ENCODE measurements at regions not wholly inside any gene's neighbourhood (a gene's known extent, or its start where the extent isn't known, plus 50 kb on each side); places are given as distances from the start of the nearest gene placed in this dataset.

DNA sequence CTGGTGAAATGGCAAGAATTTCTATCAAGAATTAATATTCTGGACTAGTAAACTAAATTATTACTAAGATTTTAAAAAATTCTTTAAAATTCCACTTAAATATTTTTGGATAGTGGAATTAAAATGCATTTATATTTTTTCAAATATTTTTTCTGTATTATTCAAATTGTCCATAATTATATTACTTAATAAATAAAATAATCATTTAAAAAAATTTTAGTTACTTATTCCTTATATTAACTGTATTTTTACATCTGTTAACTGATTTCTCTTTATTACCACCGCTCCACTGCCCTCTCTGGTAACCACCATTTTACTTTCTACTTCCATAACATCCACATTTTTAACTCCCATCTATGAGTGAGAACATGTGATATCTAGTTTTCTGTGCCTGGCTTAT is 828.4 kb downstream of the VGLL3 start:
- Histone ChIP-seq H3K79me1 (ENCODE audit: low read length) (no peaks in the 10 kb centered on the region), H4K8ac (ENCODE audit: low read depth, low read length) (no peak overlapping the region), H2AK5ac (ENCODE audit: low read length) (no peak overlapping the region), H3K14ac (ENCODE audit: low read length) (no peak overlapping the region), H3K27ac (ENCODE audit: low read depth, low read length) (no peak overlapping the region), H2BK12ac (ENCODE audit: low read length) (no peak overlapping the region), H3K4ac (ENCODE audit: low read depth, low read length) (no peak overlapping the region), H4K12ac (ENCODE audit: low read depth, low read length) (no peak overlapping the region), H3K9ac (ENCODE audit: low read length) (no peak overlapping the region), H3K36me3 (ENCODE audit: control insufficient read depth in 1 of 2, insufficient read depth in 2 of 2, low read length in 2 of 2) (no peaks in the 10 kb centered on the region), H2BK120ac (ENCODE audit: insufficient read depth, low read length, poor library complexity) (no peak overlapping the region), H3K9me3 (ENCODE audit: insufficient read depth, low read depth, low read length) (no peaks in the 10 kb centered on the region), H2AFZ (ENCODE audit: insufficient read depth, low read length, poor library complexity) (no peak overlapping the region), H2BK5ac (ENCODE audit: low read depth, low read length, poor library complexity) (no peak overlapping the region), H3K79me2 (ENCODE audit: control insufficient read depth, insufficient read depth, low read length, poor library complexity) (no peaks in the 10 kb centered on the region), H3K4me2 (ENCODE audit: low read length) (no peak overlapping the region), H3K23ac (ENCODE audit: low read length) (no peak overlapping the region), H3K4me1 (ENCODE audit: control insufficient read depth in 1 of 2, insufficient read depth in 2 of 2, low read length in 2 of 2) (no peaks in the 10 kb centered on the region), H3K27me3 (ENCODE audit: insufficient read depth, low read length) (no peaks in the 10 kb centered on the region), H3K18ac (ENCODE audit: low read length) (no peak overlapping the region), H4K91ac (ENCODE audit: low read depth, low read length) (no peak overlapping the region), H3K4me3 (ENCODE audit: low read depth, low read length) (no peak overlapping the region)
- no CpG with 5 or more reads among the region's 1 CpG for WGBS (ENCODE audit: extremely low coverage, insufficient coverage, insufficient read length)
- no peak for DNase-seq

DNA sequence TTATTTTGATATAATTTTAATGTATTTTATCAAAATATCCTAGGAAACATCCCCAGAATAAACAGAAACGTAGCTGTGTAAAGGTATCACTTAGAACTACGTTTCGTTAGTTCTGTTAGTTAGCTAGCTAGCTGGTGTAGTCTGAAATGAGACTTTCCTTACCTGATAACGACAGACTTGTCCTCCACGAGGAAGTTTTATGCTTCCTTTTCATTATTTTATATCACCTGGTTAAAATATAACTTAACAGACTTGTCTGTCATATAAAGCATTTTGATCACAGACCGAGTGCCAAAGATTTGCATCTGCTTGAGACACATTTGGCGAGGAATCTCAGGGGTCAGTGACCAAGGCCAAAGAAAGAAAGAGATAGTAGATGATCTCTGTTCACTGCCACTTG is 829.5 kb downstream of the VGLL3 start:
- no peaks in the 10 kb centered on the region for H3K27me3 ChIP-seq (ENCODE audit: insufficient read depth, low read length)
- no peaks in the 10 kb centered on the region for H3K4me1 ChIP-seq (ENCODE audit: control insufficient read depth in 1 of 2, insufficient read depth in 2 of 2, low read length in 2 of 2)
- no peak overlapping the region for H3K4me3 ChIP-seq (ENCODE audit: low read depth, low read length)
- WGBS (ENCODE audit: extremely low coverage, insufficient coverage, insufficient read length), result no CpG with 5 or more reads among the region's 7 CpGs
- DNase-seq, result no peak
- H3K4me2 ChIP-seq (ENCODE audit: low read length), result no peak overlapping the region
- H2AK5ac ChIP-seq (ENCODE audit: low read length), result no peak overlapping the region
- no peak overlapping the region for H2BK5ac ChIP-seq (ENCODE audit: low read depth, low read length, poor library complexity)
- H4K12ac ChIP-seq (ENCODE audit: low read depth, low read length), result no peak overlapping the region
- no peaks in the 10 kb centered on the region for H3K36me3 ChIP-seq (ENCODE audit: control insufficient read depth in 1 of 2, insufficient read depth in 2 of 2, low read length in 2 of 2)
- H3K27ac ChIP-seq (ENCODE audit: low read depth, low read length), result no peak overlapping the region
- H3K23ac ChIP-seq (ENCODE audit: low read length), result no peak overlapping the region
- no peak overlapping the region for H4K91ac ChIP-seq (ENCODE audit: low read depth, low read length)
- no peak overlapping the region for H3K4ac ChIP-seq (ENCODE audit: low read depth, low read length)
- H3K79me2 ChIP-seq (ENCODE audit: control insufficient read depth, insufficient read depth, low read length, poor library complexity), result no peaks in the 10 kb centered on the region
- H2BK120ac ChIP-seq (ENCODE audit: insufficient read depth, low read length, poor library complexity), result no peak overlapping the region
- H3K18ac ChIP-seq (ENCODE audit: low read length), result no peak overlapping the region
- H3K9ac ChIP-seq (ENCODE audit: low read length), result no peak overlapping the region
- no peak overlapping the region for H4K8ac ChIP-seq (ENCODE audit: low read depth, low read length)
- H3K9me3 ChIP-seq (ENCODE audit: insufficient read depth, low read depth, low read length), result no peaks in the 10 kb centered on the region
- no peak overlapping the region for H3K14ac ChIP-seq (ENCODE audit: low read length)
- H3K79me1 ChIP-seq (ENCODE audit: low read length), result no peaks in the 10 kb centered on the region
- H2BK12ac ChIP-seq (ENCODE audit: low read length), result no peak overlapping the region
- no peak overlapping the region for H2AFZ ChIP-seq (ENCODE audit: insufficient read depth, low read length, poor library complexity)

DNA sequence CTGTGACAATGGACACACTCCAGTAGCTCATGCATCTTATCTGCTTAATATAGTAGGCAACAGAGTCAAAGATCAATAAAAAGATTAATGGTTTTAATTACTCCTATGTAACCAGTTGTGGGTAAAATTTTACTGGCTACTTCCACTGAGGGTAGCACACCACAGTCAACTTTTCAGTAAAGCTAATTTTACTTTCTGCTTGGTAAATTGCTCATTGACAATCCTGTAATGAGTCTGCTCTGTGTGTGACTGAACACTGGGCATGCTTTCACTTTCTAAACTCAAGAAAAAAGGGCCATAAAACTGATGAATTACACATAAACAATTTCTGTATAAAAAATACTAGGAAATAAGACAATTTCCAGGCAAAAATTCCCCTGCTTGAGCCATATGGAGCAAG is 838.3 kb downstream of the VGLL3 start:
- H3K9me3 ChIP-seq (ENCODE audit: insufficient read depth, low read depth, low read length), result no peaks in the 10 kb centered on the region
- no peak overlapping the region for H4K91ac ChIP-seq (ENCODE audit: low read depth, low read length)
- H3K27me3 ChIP-seq (ENCODE audit: insufficient read depth, low read length), result no peaks in the 10 kb centered on the region
- no peak overlapping the region for H2BK12ac ChIP-seq (ENCODE audit: low read length)
- no peak overlapping the region for H3K4me2 ChIP-seq (ENCODE audit: low read length)
- no peak overlapping the region for H2AK5ac ChIP-seq (ENCODE audit: low read length)
- H3K4ac ChIP-seq (ENCODE audit: low read depth, low read length), result no peak overlapping the region
- H3K14ac ChIP-seq (ENCODE audit: low read length), result no peak overlapping the region
- no peak overlapping the region for H2BK120ac ChIP-seq (ENCODE audit: insufficient read depth, low read length, poor library complexity)
- H3K27ac ChIP-seq (ENCODE audit: low read depth, low read length), result no peak overlapping the region
- no peak overlapping the region for H2BK5ac ChIP-seq (ENCODE audit: low read depth, low read length, poor library complexity)
- H3K79me1 ChIP-seq (ENCODE audit: low read length), result no peaks in the 10 kb centered on the region
- DNase-seq, result no peak
- H3K79me2 ChIP-seq (ENCODE audit: control insufficient read depth, insufficient read depth, low read length, poor library complexity), result no peaks in the 10 kb centered on the region
- H2AFZ ChIP-seq (ENCODE audit: insufficient read depth, low read length, poor library complexity), result no peak overlapping the region
- H4K8ac ChIP-seq (ENCODE audit: low read depth, low read length), result no peak overlapping the region
- no peak overlapping the region for H4K12ac ChIP-seq (ENCODE audit: low read depth, low read length)
- no peaks in the 10 kb centered on the region for H3K4me1 ChIP-seq (ENCODE audit: control insufficient read depth in 1 of 2, insufficient read depth in 2 of 2, low read length in 2 of 2)
- no peak overlapping the region for H3K23ac ChIP-seq (ENCODE audit: low read length)
- no peak overlapping the region for H3K9ac ChIP-seq (ENCODE audit: low read length)
- H3K36me3 ChIP-seq (ENCODE audit: control insufficient read depth in 1 of 2, insufficient read depth in 2 of 2, low read length in 2 of 2), result no peaks in the 10 kb centered on the region
- no peak overlapping the region for H3K18ac ChIP-seq (ENCODE audit: low read length)
- no peak overlapping the region for H3K4me3 ChIP-seq (ENCODE audit: low read depth, low read length)

DNA sequence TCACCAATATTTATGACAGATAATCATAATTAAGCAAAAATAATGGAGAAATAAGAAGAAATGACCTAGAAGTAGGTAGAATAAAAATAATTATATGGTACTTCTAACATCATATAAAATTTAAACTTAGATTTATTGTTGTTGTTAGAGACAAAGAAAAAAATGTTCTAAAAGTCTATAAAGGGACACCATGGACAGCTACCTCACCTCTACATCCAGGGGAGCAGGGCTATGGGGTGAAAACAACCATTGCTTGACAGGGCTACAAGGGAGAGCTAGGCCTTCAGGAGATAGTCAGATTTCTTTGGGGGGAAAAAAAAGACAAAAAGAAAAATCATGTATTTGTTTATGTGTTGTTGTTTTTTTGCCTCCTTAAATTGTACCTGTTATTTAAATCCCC is 841.9 kb downstream of the VGLL3 start:
- no peaks in the 10 kb centered on the region for H3K79me1 ChIP-seq (ENCODE audit: low read length)
- H3K9ac ChIP-seq (ENCODE audit: low read length), result no peak overlapping the region
- H2BK12ac ChIP-seq (ENCODE audit: low read length), result no peak overlapping the region
- no peaks in the 10 kb centered on the region for H3K4me1 ChIP-seq (ENCODE audit: control insufficient read depth in 1 of 2, insufficient read depth in 2 of 2, low read length in 2 of 2)
- H2AFZ ChIP-seq (ENCODE audit: insufficient read depth, low read length, poor library complexity), result no peak overlapping the region
- no peak overlapping the region for H2BK120ac ChIP-seq (ENCODE audit: insufficient read depth, low read length, poor library complexity)
- H3K79me2 ChIP-seq (ENCODE audit: control insufficient read depth, insufficient read depth, low read length, poor library complexity), result no peaks in the 10 kb centered on the region
- H2BK5ac ChIP-seq (ENCODE audit: low read depth, low read length, poor library complexity), result no peak overlapping the region
- H4K8ac ChIP-seq (ENCODE audit: low read depth, low read length), result no peak overlapping the region
- H3K36me3 ChIP-seq (ENCODE audit: control insufficient read depth in 1 of 2, insufficient read depth in 2 of 2, low read length in 2 of 2), result no peaks in the 10 kb centered on the region
- H2AK5ac ChIP-seq (ENCODE audit: low read length), result no peak overlapping the region
- H3K18ac ChIP-seq (ENCODE audit: low read length), result no peak overlapping the region
- H3K4me2 ChIP-seq (ENCODE audit: low read length), result no peak overlapping the region
- no peak overlapping the region for H3K14ac ChIP-seq (ENCODE audit: low read length)
- no peak overlapping the region for H4K91ac ChIP-seq (ENCODE audit: low read depth, low read length)
- no peak overlapping the region for H3K4me3 ChIP-seq (ENCODE audit: low read depth, low read length)
- H3K4ac ChIP-seq (ENCODE audit: low read depth, low read length), result no peak overlapping the region
- no peak overlapping the region for H4K12ac ChIP-seq (ENCODE audit: low read depth, low read length)
- H3K27ac ChIP-seq (ENCODE audit: low read depth, low read length), result no peak overlapping the region
- H3K27me3 ChIP-seq (ENCODE audit: insufficient read depth, low read length), result no peaks in the 10 kb centered on the region
- no peaks in the 10 kb centered on the region for H3K9me3 ChIP-seq (ENCODE audit: insufficient read depth, low read depth, low read length)
- no peak overlapping the region for H3K23ac ChIP-seq (ENCODE audit: low read length)
- DNase-seq, result no peak

DNA sequence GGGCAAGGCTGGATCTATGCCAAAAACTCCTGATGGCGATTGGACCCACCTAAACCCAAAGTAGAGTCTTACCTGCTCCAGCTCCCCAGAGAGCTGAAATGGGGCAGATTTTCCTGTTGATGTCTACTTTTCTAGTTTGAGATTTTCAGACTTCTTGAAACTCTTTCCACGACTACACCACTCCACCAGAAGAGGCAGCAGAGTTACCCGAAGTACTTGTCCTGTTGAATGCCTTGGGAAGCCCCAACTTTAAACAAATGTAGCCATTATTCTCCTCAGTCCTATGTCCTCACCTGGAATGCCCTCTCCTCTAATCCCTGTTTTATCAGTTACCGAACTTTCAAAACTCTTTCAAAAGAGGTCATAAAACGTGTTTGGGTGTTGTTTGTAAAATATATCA is 843.8 kb downstream of the VGLL3 start:
- no peak overlapping the region for H3K4me3 ChIP-seq (ENCODE audit: low read depth, low read length)
- no peak overlapping the region for H2BK12ac ChIP-seq (ENCODE audit: low read length)
- no peaks in the 10 kb centered on the region for H3K36me3 ChIP-seq (ENCODE audit: control insufficient read depth in 1 of 2, insufficient read depth in 2 of 2, low read length in 2 of 2)
- no peak overlapping the region for H3K4ac ChIP-seq (ENCODE audit: low read depth, low read length)
- no peak overlapping the region for H3K4me2 ChIP-seq (ENCODE audit: low read length)
- H3K27ac ChIP-seq (ENCODE audit: low read depth, low read length), result no peak overlapping the region
- H2BK5ac ChIP-seq (ENCODE audit: low read depth, low read length, poor library complexity), result no peak overlapping the region
- no peak for DNase-seq
- H3K9ac ChIP-seq (ENCODE audit: low read length), result no peak overlapping the region
- H2BK120ac ChIP-seq (ENCODE audit: insufficient read depth, low read length, poor library complexity), result no peak overlapping the region
- no peaks in the 10 kb centered on the region for H3K79me1 ChIP-seq (ENCODE audit: low read length)
- H3K27me3 ChIP-seq (ENCODE audit: insufficient read depth, low read length), result no peaks in the 10 kb centered on the region
- H4K91ac ChIP-seq (ENCODE audit: low read depth, low read length), result no peak overlapping the region
- no peak overlapping the region for H3K23ac ChIP-seq (ENCODE audit: low read length)
- H2AFZ ChIP-seq (ENCODE audit: insufficient read depth, low read length, poor library complexity), result no peak overlapping the region
- H3K4me1 ChIP-seq (ENCODE audit: control insufficient read depth in 1 of 2, insufficient read depth in 2 of 2, low read length in 2 of 2), result no peaks in the 10 kb centered on the region
- H4K12ac ChIP-seq (ENCODE audit: low read depth, low read length), result no peak overlapping the region
- no peaks in the 10 kb centered on the region for H3K9me3 ChIP-seq (ENCODE audit: insufficient read depth, low read depth, low read length)
- no peak overlapping the region for H3K18ac ChIP-seq (ENCODE audit: low read length)
- H2AK5ac ChIP-seq (ENCODE audit: low read length), result no peak overlapping the region
- H3K79me2 ChIP-seq (ENCODE audit: control insufficient read depth, insufficient read depth, low read length, poor library complexity), result no peaks in the 10 kb centered on the region
- no CpG with 5 or more reads among the region's 5 CpGs for WGBS (ENCODE audit: extremely low coverage, insufficient coverage, insufficient read length)
- no peak overlapping the region for H3K14ac ChIP-seq (ENCODE audit: low read length)
- H4K8ac ChIP-seq (ENCODE audit: low read depth, low read length), result no peak overlapping the region
